ENCODE measurements at regions not wholly inside any gene's neighbourhood (a gene's known extent, or its start where the extent isn't known, plus 50 kb on each side); places are given as distances from the start of the nearest gene placed in this dataset.

DNA sequence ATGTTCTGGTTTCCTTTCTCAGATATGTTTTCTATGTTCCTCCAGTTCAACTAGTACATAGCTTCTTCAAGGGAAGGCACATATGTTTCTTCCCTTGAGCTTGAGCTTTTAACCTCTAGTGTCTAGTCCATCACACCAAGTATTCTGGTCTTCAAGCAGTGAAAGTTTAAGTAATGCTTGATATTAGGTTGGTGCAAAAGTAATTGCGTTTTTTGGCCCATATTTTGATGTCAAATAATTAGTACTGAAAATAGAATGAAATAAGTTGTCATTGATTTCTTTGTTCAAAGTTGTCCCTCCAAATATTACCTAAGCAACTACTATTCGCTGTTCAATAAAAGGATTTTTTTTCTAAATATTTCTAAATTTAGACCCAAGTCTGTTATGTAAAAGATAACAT lies 146.7 kb upstream of the TSC22D2 start:
- no peak overlapping the region for H2BK20ac ChIP-seq (ENCODE audit: low read length)
- DNase-seq (ENCODE audit: low read depth in 1 of 2, low spot score in 2 of 2) (no peak), FAIRE-seq (no peak)
- no peak overlapping the region for H4K91ac ChIP-seq (replicated peaks; ENCODE audit: insufficient read length, low read length)
- ChIA-PET CTCF (ENCODE audit: partially characterized antibody) (interaction anchor here (0.8 kb wide), 1 partner anchor 86 kb away, joined by 3 read pairs; no protein-coding TSS in a partner anchor), POLR2A (ENCODE audit: partially characterized antibody) (no interaction called here)
- H3K9ac ChIP-seq (replicated peaks in 1 of 4; ENCODE audit: extremely low read depth in 1 of 4, low read depth in 3 of 4, low read length in 3 of 4), result no peak overlapping the region
- TF ChIP-seq NANOG (IDR thresholded peaks at IDR 0.05; ENCODE audit: insufficient read depth, low read depth, low read length, poor library complexity, severe bottlenecking), result no peak
- no peak for TF ChIP-seq BRCA1 (IDR thresholded peaks at IDR 0.05; ENCODE audit: low read depth, low read length)
- TF ChIP-seq SUZ12 (IDR thresholded peaks at IDR 0.05; ENCODE audit: low read length), result no peak
- TF ChIP-seq SP4 (IDR thresholded peaks at IDR 0.05; ENCODE audit: low read length), result no peak
- no peak for TF ChIP-seq RFX5 (IDR thresholded peaks at IDR 0.05; ENCODE audit: borderline replicate concordance, low read depth, low read length)
- H3K4me2 ChIP-seq (ENCODE audit: insufficient read depth in 1 of 2, low read depth in 2 of 2, low read length in 2 of 2), result no peak overlapping the region
- no peaks in the 10 kb centered on the region for H4K20me1 ChIP-seq (replicated peaks in 1 of 2; ENCODE audit: control insufficient read depth in 1 of 2, insufficient read depth in 2 of 2, low read length in 2 of 2)
- H3K27ac ChIP-seq (ENCODE audit: low read depth, low read length), result no peak overlapping the region
- no peak overlapping the region for H3K4ac ChIP-seq (replicated peaks; ENCODE audit: insufficient read length, low read depth, low read length)
- no peak overlapping the region for H3K14ac ChIP-seq (ENCODE audit: insufficient read length)
- no peak overlapping the region for H3K23ac ChIP-seq (ENCODE audit: insufficient read length)
- H3K56ac ChIP-seq (replicated peaks; ENCODE audit: insufficient read length, low read depth, low read length), result no peak overlapping the region
- no peak overlapping the region for H2AFZ ChIP-seq (ENCODE audit: low read length)
- WGBS, 2 experiments (ENCODE audit: extremely low coverage in 1 of 2, insufficient coverage in 1 of 2, insufficient read length in 1 of 2, insufficient replicate concordance in 2 of 2, low coverage in 1 of 2, low lambda C conversion rate in 2 of 2, missing lambda C conversion rate in 1 of 2), result 84% methylated on average over 2 of the region's 2 CpGs; no CpG with 5 or more reads in 1 of the 2 experiments
- peaks cover 0 to 1% (median 0%) of the 10 kb centered on the region in 4 experiments; a peak in 1 of 7 replicates for H3K27me3 ChIP-seq (replicated peaks in 1 of 4; ENCODE audit: control insufficient read depth in 3 of 4, extremely low read depth in 1 of 4, insufficient read depth in 3 of 4, low read length in 3 of 4)
- H3K36me3 ChIP-seq (ENCODE audit: control insufficient read depth in 2 of 4, insufficient read depth in 4 of 4, low read length in 3 of 4), result no peaks in the 10 kb centered on the region
- no peaks in the 10 kb centered on the region for H3K4me1 ChIP-seq (replicated peaks in 1 of 4; ENCODE audit: control insufficient read depth in 3 of 4, insufficient read depth in 4 of 4, low read length in 3 of 4)
- H2BK120ac ChIP-seq (replicated peaks; ENCODE audit: low read depth, low read length), result no peak overlapping the region
- no peak overlapping the region for H4K8ac ChIP-seq (ENCODE audit: extremely low read depth, insufficient read depth, low read length)
- no peaks in the 10 kb centered on the region for H3K79me1 ChIP-seq (ENCODE audit: low read depth, low read length)
- no peak overlapping the region for H4K5ac ChIP-seq (ENCODE audit: insufficient read length, low read depth, low read length)
- no peak overlapping the region for H3K18ac ChIP-seq (ENCODE audit: extremely low read depth, low read length)
- no peaks in the 10 kb centered on the region for H3K79me2 ChIP-seq (ENCODE audit: control insufficient read depth in 1 of 2, insufficient read depth in 2 of 2, low read length in 2 of 2)
- no peak overlapping the region for H3K4me3 ChIP-seq (ENCODE audit: extremely low read depth in 1 of 4, insufficient read depth in 2 of 4, low read depth in 3 of 4, low read length in 4 of 4)
- H2BK5ac ChIP-seq (ENCODE audit: low read depth, low read length), result no peak overlapping the region
- H2AK5ac ChIP-seq (ENCODE audit: low read depth, low read length), result no peak overlapping the region
- no peaks in the 10 kb centered on the region for H3K9me3 ChIP-seq (ENCODE audit: insufficient read depth in 2 of 2, low read depth in 1 of 2, low read length in 1 of 2)
- H3K23me2 ChIP-seq (ENCODE audit: low read depth, low read length), result no peaks in the 10 kb centered on the region
- H2BK12ac ChIP-seq (ENCODE audit: low read depth, low read length), result no peak overlapping the region
- no peak overlapping the region for H2BK15ac ChIP-seq (ENCODE audit: low read length)
